Osteocyte (in vitro differentiated cells): ENCODE measurements at regions not wholly inside any gene's neighbourhood (a gene's known extent, or its start where the extent isn't known, plus 50 kb on each side); places are given as distances from the start of the nearest gene placed in this dataset.

Source experiments
- DNase-seq: peaks from one replicate; pipeline ENCODE4 v3.0.0; 2021; ENCODE audit warnings: mixed read lengths; ENCODE audit not compliant: unreplicated experiment; ENCODE audit errors: extremely low spot score
- H3K27ac Mint-ChIP-seq: one replicate; pipeline ENCODE4 v1.8.0; 2021; ENCODE audit warnings: mild to moderate bottlenecking, mixed read lengths; ENCODE audit not compliant: unreplicated experiment
- H3K27me3 Mint-ChIP-seq: one replicate; pipeline ENCODE4 v1.8.0; 2021; ENCODE audit warnings: mixed read lengths; ENCODE audit not compliant: unreplicated experiment
- H3K36me3 Mint-ChIP-seq: one replicate; pipeline ENCODE4 v1.8.0; 2021; ENCODE audit warnings: mixed read lengths; ENCODE audit not compliant: unreplicated experiment
- H3K4me1 Mint-ChIP-seq: one replicate; pipeline ENCODE4 v1.8.0; 2021; ENCODE audit warnings: mixed read lengths; ENCODE audit not compliant: unreplicated experiment
- H3K4me3 Mint-ChIP-seq: one replicate; pipeline ENCODE4 v1.8.0; 2021; ENCODE audit warnings: mild to moderate bottlenecking, moderate library complexity, mixed read lengths; ENCODE audit not compliant: unreplicated experiment
- H3K9me3 Mint-ChIP-seq: one replicate; pipeline ENCODE4 v1.8.0; 2021; ENCODE audit warnings: mixed read lengths; ENCODE audit not compliant: unreplicated experiment
- TF ChIP-seq, protein P1 (sequence below): fragments of 200-600 bp; sonication (generic); IDR thresholded peaks from 2 replicates; pipeline ENCODE4 v1.5.0; 2021; ENCODE audit warnings: antibody characterized with exemption, mild to moderate bottlenecking, moderate library complexity

DNA sequence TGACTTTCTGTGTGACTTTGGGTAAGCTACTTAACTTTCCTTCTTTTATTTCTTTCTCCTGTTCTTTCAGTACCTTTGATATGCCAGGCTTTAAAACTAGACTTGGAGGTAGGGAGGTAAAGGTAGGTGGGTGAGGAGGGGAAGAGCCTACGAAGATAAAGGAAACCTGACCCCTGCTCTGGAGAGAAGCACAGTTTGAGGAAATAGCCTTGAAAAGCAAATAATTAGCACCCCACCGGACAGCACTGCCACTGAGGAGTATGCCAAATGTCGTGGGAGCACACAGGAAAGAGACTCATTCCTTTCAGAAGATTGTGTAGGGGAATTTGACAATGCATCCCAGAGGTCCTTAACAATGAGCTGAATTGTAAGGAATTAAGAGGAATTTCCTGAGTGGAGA is 65.2 kb upstream of the SPAG17 start:
- no peak overlapping the region for H3K27ac Mint-ChIP-seq

DNA sequence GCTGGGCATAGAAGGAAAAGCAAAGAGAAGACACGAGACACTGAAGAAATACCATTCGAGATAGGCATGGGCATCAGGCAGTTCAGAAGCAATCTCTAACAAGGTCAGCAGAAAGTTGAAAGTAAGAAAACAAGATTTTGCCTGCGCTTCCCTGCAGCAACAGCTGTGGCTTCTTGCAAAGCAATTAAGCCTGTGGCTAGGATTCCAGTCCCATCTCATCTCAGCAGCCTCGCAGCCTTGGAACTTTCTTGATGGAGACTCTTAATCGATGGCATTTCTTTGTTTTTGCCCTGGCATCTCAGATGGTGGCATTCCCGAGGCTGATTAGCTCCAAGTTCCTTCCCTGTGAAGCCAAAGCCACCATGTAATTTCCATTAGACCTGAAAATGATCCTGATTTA is 64.6 kb upstream of the SPAG17 start:
- TF ChIP-seq, protein P1, sequence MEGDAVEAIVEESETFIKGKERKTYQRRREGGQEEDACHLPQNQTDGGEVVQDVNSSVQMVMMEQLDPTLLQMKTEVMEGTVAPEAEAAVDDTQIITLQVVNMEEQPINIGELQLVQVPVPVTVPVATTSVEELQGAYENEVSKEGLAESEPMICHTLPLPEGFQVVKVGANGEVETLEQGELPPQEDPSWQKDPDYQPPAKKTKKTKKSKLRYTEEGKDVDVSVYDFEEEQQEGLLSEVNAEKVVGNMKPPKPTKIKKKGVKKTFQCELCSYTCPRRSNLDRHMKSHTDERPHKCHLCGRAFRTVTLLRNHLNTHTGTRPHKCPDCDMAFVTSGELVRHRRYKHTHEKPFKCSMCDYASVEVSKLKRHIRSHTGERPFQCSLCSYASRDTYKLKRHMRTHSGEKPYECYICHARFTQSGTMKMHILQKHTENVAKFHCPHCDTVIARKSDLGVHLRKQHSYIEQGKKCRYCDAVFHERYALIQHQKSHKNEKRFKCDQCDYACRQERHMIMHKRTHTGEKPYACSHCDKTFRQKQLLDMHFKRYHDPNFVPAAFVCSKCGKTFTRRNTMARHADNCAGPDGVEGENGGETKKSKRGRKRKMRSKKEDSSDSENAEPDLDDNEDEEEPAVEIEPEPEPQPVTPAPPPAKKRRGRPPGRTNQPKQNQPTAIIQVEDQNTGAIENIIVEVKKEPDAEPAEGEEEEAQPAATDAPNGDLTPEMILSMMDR, result no peak
- Mint-ChIP-seq H3K27ac (no peak overlapping the region), H3K4me1 (peaks cover 5% of the 10 kb centered on the region), H3K4me3 (no peak overlapping the region), H3K27me3 (no peaks in the 10 kb centered on the region), H3K36me3 (no peaks in the 10 kb centered on the region), H3K9me3 (no peaks in the 10 kb centered on the region)
- DNase-seq, result no peak

More for the DNA sequence above, 65.2 kb upstream of the SPAG17 start:
- Mint-ChIP-seq H3K27me3 (no peaks in the 10 kb centered on the region), H3K9me3 (no peaks in the 10 kb centered on the region), H3K4me3 (no peak overlapping the region), H3K36me3 (no peaks in the 10 kb centered on the region), H3K4me1 (peaks cover 2% of the 10 kb centered on the region)
- no peak for DNase-seq
- TF ChIP-seq, protein P1, result no peak

DNA sequence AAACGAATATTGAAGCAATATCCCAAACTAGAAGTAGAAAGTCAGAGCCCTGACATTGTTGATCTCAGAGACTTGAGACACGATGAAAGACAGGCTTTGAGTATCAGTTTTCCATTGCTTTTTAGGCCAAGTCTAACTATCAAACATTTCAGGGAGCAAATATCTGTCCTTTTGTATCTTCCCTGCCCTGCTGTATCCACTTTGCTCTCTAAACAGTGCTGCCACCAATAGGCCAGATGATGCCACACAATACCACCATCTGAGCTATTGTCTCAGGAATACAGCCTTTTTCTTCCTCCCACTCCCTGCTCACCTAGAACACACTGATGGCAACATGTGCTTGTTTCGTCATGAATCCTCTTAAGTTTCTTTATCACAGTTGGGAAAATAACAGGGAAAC is 62.6 kb upstream of the SPAG17 start:
- no peaks in the 10 kb centered on the region for H3K36me3 Mint-ChIP-seq
- no peak for DNase-seq
- H3K27ac Mint-ChIP-seq, result no peak overlapping the region
- no peaks in the 10 kb centered on the region for H3K9me3 Mint-ChIP-seq
- no peaks in the 10 kb centered on the region for H3K27me3 Mint-ChIP-seq
- TF ChIP-seq, protein P1, result peak; percentile 36
- no peak overlapping the region for H3K4me3 Mint-ChIP-seq
- H3K4me1 Mint-ChIP-seq, result peaks cover 4% of the 10 kb centered on the region

DNA sequence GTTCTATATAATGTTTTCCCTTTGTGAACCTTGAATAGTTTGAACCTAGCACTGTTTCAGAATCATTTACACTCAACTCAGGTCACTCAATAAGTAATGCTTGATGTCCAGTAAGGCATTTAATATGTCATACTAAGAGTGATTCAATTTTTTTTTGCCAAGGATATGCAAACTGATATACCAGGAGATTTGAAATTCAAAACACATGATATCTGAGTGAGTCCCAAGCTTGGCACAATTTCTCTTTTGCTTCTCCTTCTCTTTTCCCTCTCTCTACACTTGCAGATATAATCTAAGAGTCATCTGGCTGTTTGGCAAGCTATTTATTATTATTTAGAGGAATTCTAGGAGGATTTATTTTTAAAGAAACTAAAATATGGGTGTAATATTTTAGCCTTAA is 61.6 kb upstream of the SPAG17 start:
- H3K4me3 Mint-ChIP-seq, result no peak overlapping the region
- H3K4me1 Mint-ChIP-seq, result peaks cover 4% of the 10 kb centered on the region
- DNase-seq, result no peak
- H3K9me3 Mint-ChIP-seq, result no peaks in the 10 kb centered on the region
- TF ChIP-seq, protein P1, result no peak
- H3K36me3 Mint-ChIP-seq, result no peaks in the 10 kb centered on the region
- H3K27me3 Mint-ChIP-seq, result no peaks in the 10 kb centered on the region
- H3K27ac Mint-ChIP-seq, result no peak overlapping the region

DNA sequence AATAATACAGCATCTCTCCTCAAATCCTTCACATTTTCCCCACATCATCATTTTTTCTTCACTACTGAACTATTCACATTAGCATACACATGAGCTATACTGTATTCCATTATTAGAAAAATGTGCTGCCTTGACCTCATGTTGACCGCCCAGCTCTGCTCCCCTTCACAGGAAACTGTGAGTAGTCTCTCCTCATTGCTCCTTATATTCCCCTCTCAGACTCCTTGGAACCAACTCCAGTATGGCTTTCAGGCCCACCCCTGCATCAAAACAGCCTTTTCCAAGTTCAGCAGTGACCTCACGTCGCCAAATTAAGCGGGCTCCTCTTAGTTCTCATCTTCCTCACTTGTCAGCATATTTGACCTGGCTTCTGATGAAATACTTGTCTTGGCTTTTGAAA is 59.2 kb upstream of the SPAG17 start:
- TF ChIP-seq, protein P1, result no peak
- Mint-ChIP-seq H3K4me1 (peaks cover 4% of the 10 kb centered on the region), H3K36me3 (no peaks in the 10 kb centered on the region), H3K27ac (no peak overlapping the region), H3K9me3 (no peaks in the 10 kb centered on the region), H3K27me3 (no peaks in the 10 kb centered on the region), H3K4me3 (no peak overlapping the region)
- DNase-seq, result no peak
